GM19467 (cell line): ENCODE measurements at regions not wholly inside any gene's neighbourhood (a gene's known extent, or its start where the extent isn't known, plus 50 kb on each side); places are given as distances from the start of the nearest gene placed in this dataset.

ENCODE experiments used
- ATAC-seq: cut with Tn5 transposase; IDR thresholded peaks from one replicate; pipeline ENCODE4 v1.9.1; 2021; ENCODE audit warnings: mild to moderate bottlenecking, moderate library complexity; ENCODE audit not compliant: unreplicated experiment

DNA sequence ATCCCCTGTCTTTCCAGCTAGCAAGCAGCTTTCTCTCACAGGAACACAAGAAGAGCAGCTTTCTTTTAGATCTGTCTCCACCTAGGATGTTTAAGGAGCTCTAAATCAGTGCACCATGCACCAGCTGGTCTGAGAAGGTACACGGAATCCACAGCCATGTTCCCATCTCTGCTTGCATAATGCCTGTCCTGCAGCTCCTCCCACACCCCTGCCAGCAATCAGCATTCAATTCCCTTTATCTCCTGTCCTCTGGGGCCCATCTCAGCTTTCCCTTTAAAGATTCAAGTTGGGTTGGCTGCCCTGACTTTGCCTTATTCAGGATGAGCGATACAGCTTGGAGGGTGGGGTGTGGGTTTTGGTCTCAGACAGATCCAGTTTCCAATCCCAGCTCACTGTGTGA is 826.3 kb downstream of the BCL11B start:
- no peak for ATAC-seq

DNA sequence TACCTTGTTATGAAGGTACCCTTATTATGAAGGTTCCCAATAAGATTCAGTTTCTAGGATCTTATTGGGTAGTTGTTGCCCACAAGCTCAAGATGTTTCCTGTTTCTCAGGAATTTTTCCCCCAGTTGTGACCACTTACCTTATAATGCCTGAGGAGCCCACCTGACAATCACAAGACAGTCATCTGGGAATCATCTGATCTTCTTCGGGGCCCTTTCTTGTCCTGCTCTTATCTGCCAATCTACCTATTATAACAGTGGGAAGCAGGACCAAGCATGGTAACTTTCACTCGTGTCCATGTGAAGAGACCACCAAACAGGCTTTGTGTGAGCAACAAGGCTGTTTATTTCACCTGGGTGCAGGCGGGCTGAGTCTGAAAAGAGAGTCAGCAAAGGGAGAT is 825.5 kb downstream of the BCL11B start:
- no peak for ATAC-seq

DNA sequence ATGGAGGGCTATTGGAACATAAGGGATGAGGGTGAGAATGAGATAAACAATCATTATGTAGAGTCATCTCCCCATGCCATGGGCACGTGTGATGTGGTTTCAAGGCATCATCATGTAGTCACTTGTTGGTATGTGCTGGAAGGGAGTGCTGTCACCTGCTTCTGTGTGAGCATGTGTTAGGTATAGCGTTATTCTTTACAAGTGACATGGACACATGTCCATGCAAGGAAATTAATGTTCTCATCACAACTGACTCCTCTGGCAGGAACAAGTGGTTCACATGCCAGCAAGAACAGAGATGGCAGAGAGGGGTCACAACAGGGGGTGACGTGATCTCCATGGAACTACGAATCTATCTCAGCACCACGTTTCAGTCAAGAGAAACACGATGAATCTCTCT is 815.8 kb downstream of the BCL11B start:
- ATAC-seq = no peak

DNA sequence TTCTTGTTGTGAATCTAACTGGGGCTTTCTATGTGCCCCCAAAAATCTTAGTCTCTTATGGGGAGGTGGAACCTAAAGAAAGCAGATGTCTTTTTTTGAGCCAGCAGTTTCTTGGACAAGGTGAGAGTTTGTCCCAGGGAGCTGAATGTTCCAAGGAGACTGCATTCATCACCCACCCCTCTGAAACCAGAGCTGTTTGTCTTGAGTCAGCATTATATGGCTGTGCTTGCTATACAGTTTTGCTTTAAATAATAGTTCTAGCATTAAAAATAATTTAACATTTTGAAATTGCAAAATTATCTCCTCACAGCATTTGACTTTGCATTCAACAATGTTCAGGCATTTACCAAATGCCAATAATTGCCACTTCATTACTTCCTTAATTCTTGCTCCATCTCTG is 813.3 kb downstream of the BCL11B start:
- no peak for ATAC-seq

DNA sequence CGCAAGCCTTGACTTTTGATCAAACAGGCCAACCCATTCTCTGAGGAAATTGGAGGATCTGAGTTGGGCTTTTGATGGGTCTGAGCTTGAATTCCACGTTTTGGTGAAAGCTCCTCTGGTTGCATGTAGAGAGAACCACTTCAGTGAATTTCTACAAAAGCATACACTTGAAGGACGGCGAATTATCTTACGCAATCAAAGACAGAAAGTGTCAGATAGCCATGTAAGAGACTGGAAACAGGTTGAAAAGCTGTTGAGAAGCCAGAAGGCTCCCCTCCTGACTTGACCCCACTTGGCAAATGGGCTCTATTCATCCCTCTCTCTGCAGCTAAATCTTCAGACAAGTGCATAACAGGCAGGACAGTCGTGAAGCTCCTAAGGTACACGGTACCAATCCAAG is 809.1 kb downstream of the BCL11B start:
- no peak for ATAC-seq

DNA sequence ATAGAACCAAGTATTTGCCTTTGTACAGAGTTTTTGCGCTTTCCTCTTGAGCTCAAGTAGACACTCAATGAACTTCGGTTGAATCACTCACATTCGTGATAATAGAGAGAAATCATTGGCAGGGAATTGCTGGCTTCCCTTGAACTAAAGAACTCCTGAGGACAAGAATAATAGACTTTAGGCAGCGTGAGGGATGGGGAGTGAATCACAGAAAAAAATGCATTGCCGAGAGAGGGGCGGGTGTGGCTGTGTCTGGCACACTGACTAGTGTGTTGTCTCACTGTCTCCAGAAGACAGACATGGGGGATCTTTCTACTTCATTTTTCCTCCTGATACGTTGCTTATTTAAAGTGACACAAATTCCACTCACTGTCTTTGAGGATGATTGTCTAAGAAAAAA is 805.2 kb downstream of the BCL11B start:
- ATAC-seq = no peak

DNA sequence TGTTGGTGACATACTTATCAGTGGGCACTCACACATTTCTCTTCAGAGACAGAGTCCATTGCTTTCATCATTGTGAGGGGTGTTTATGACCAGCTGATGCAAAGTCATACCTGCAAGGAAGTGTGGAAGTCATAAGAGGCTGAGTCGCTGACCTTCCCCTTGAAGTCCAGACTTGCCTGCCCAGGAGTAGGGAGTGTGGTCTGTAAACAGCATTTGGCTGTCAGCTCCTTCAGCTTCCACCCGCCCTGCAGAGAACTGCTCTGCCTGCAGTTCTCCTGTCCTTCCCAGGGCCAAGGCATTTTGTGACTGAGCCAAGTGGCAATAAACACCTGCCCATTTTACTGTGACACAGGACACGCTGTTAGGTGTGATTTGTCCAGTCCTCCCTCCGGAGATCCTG is 801.3 kb downstream of the BCL11B start:
- no peak for ATAC-seq

DNA sequence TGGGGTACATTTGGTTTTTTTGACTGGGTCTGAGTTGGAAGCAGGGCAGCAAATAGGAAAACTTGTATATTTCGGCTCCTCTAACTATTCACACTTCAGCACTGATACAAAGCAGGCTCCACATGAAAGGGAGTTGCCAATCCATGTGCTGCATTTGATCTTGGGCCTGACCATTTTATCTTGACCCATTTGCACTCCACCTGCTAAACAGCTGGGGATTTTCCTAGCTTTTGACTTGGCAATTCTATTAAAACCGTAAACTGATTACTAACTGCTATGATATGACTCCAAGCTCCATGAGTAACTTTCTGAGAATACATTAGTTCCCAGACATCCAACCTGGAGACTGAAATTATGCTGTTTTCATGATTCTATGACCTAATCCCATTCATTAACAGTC is 797.1 kb downstream of the BCL11B start:
- no peak for ATAC-seq

DNA sequence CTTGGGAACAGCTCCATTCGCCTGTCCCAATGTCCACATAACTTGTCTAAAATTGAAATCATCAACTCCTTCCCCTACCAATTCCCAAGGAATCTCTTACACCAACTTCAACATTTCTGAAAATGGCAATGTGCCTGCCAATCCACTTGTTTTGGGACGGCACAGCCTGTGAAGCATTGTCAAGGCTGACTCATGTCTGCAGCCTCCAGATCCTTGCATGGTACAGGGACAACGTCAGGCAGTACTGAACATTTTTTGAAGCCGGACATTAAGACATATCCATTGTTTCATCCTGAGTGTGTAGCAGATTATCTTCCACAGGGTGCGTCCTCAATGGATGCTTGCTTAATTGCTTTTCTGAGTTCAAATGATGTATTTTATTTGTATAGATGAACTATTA is 794.1 kb downstream of the BCL11B start:
- ATAC-seq = no peak

DNA sequence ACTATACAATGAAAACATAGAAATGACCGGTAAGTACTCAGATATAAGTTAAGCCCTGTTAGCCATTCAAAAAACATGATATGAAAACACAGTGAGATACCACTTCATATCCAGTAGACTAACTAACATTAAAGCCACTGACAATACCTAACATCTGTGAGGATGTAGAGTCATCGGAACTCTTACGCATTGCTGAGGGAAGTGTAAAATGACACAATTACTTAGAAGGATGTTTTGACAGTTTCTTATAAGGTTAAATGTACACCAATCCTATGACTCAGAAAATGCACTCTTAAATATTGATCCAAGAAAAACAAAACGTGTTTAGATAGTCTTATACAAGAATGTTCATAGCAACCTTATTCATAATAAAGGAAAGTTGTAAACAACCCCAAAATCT is 782.9 kb downstream of the BCL11B start:
- ATAC-seq = no peak

DNA sequence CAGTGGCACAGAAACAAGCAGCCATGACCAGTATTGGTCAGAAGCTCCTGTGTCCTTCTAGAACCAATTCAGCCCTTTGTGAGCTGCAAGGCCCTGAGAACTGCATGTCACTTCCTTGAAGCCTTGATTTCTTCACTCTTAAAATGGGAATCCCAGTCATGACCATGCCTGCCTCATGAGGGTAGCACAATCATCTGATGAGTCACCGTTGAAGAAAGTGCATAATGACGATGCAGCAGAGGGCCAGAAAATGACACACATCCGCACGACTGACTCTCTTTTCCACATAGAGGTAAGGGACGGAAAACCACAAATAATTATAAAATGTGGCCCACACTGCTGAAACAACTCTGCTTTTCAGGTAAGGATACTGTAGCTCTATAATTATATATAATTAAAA is 777.4 kb downstream of the BCL11B start:
- ATAC-seq = no peak

DNA sequence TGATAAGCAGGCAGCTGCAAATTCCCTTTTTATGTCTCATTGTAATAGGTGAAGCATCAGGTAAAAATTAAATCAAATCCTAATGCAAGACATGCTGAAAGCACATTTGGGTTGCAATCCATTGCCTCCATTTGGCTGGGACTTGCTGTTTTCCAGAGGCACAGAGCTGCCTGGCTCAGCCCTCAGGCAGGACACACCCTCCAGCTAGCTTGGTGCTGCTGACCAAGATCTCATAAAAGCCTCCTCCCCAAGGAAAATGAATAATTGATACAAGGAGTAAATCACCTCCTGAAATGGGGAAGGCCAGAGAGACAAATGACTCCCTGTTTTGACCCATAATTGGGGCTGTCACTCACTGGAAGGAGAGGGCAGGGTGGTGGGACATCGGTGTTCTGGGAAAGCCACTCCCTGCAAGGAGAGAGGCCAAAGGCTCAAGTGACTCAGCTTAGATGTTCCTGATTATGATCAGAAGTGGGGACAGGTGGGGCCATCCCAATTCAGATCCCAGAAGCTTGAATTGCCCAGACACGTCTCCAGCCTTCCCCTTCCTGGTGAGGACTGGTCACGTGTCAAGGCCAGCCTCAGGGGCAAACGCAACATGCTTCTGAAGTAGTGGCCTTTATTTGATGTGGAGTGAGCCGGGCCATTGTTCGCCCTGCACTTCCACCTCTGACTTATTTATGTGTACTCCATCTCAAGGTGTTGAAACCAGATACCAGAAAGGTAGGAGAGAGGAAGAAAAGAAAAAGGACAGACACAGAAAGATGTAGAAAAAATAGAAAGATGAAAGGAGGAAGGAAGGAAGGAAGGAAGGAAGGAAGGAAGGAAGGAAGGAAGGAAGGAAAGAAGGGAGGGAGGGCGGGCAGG is 773.7 kb downstream of the BCL11B start:
- no peak for ATAC-seq

DNA sequence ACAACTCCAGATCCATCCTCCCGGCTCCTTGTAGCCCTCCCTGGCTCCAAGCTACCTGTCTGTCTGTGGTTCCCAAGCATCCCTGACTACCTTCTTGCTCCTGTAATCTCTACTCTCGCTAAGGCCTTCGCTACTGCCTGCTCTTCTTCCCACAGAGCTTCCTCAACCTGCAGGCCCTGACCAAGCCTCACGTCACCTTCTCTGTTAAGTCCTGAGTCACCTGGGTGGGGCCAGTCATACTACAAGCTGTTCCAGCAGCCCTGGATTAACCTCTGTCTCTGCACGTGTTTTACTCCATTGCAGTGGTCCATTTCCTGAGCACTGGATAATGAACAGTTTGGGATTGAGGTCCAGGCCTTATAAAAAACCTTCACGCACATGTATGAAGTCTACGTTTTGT is 770.7 kb downstream of the BCL11B start:
- no peak for ATAC-seq

DNA sequence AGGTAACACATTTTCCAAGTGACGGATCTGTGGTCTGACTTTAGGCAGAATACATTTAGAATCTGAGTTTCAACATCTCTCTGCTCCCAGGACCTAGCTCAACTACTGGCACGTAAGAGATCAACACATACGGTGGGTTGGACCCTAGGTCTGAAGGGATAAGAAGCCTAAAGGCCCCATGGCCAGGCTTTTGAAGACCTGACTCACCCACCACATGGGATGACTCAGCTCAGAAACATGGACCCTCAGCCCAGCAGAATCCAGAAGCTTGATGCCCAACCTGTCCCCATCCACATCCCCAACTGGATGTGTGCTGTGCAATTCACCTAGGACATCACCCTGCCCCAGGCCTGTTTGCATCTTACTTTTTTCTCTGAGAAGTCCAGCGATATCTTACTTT is 770.2 kb downstream of the BCL11B start:
- no peak for ATAC-seq

DNA sequence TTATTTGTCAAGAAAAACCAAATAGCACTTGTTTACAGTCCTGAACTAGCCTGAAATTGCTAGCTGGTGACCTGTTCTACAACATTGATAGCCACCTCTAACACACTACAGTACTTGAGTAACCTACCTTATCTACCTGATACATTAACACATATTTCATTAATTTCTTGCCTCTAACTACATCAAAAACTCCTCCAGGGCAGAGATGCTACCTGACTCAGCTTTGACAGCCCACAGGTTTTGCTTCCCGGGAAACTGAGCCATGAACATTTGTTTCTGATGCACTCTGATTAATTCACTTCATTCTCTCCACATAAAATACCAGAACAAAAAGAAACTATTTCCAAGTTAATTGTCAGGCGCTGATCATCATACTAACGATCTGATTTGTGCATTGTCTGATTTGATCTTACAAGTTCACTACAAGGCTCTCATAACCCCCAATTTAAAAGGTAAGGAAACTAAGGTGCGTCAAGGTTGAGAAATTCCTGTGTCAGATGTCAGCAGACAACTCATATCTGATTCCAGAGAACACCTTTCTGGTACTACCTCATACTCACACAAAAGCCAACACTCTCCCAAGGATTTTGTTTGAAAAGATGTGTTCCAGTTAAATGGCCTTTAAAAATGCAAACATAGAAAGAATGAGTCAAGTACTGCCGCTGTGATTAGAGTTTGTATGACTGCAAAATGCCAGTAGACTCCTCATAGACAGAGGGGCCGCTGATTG is 768.7 kb downstream of the BCL11B start:
- ATAC-seq = no peak

DNA sequence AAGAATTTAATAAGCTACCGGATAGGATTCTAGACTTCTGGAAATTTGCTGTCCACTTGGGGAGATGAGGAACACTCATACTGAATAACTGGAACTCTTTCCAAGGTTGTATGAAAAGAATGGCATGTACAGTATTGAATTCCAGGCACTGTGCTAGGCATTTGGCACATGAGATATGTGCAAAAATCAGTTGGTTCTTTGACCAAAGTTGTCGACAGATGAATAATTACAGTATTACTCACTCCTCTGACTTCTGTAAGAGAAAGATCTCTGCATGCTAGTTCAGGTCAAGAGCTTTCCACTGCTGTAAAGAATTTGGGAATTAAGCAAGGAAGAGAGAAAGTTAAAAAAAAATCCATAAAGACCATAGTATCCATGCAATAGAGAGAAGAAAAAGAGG is 764.7 kb downstream of the BCL11B start:
- no peak for ATAC-seq

DNA sequence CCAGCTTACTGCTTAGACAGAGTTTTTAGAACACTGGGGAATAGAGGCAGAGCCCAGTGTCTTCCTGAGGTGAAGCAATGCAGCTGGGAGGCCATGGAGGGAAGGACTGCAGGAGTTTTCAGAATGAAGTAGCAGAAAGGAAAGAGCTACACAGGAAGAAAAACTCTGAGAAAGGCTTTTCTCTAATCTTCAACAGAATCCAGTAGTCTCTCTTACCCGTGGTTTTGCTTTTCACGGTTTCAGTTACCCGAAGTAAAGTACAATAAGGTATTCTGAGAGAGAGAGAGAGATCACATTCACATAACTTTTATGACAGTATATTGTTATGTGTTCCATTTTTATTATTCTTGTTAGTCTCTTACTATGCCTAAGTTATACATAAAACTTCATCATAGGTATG is 761.6 kb downstream of the BCL11B start:
- ATAC-seq = no peak

DNA sequence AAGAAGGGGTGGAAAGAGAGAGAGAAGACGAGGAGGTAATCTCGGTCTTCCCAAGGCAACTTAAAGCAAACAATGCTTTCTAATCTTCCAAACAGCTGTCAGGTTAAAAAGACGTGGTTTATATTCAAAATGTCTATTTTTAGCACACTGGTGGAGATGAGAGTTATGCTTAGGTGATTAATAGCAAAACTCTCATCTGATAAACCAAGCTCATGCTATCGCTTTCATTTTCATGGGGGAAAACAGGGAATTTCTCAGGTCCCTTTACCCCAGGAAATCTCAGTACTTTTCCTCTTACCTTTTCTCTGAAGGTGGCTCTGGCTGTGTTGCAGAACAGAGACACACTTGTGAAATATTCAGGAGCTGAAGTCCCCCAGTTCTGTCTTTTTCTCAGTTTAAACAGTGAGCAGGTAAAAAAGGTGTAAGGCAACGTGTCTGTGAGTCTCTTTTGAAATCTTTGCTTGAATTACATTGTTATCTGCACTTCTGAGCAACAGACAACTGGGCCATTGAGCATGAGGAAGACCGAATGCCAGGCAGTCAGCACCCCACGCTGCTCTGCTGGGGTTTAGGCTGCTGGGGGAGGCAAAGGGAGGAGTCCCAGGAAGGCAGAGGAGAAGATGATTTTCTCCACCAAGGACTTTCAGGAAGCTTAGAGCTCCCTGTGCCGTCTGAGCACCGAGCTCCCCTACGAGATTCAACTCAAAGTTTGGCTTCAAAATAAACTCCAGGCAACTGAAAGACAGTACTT is 759.3 kb downstream of the BCL11B start:
- ATAC-seq = no peak

DNA sequence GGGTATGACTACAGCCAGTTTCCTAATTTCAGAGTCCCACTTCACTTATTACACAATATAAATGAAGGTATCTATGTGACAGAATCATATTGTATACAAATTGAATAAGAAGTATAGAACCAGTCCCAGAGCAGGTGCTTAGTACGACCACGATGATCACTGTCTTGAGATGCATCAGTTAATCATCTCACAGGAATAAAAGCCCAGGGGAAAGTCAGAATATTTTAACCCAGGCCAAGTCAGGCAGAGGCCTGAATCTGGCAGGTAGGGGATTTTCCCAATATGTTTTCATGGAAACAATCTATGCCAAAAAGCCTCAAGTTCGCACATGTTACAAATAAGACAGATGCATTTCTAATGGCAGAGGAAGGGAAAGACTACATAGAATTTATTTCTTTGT is 758.4 kb downstream of the BCL11B start:
- ATAC-seq = no peak

DNA sequence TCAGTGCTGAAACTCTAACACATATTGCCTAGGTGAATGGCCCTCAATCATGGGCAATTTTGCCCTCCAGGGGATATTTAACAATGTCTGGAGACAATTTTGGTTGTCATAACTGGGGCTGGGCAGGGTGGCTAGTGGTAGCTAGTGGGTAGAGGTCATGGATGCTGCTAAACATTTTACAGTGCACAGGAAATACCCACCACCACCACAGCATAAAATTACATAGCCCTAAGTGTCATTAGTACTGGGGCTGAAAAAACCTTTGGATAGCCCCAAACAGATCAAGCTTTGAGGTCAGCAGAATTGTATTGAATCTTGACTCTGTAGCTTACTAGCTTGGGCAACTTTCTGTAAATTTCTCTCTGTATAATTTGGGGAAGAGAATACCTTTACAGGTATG is 758.0 kb downstream of the BCL11B start:
- ATAC-seq = no peak

DNA sequence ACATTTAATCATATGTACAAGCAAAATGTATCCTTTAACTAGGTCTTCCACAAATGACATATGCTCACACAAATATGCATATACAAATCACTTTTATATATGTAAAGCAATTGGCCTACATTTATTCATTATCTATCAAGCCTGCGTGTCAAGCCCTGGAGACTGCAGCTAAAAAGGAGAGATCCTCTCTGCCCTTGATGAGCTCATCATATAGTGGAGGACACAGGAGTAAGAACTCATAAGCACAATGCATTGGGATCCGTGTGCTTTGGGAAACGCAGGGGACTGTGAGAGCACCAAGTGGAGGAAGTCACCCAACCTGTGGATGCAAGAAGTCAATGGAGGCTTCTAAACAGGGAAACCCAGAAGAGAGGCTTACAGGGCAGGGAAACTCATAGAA is 735.7 kb downstream of the BCL11B start:
- ATAC-seq = no peak

DNA sequence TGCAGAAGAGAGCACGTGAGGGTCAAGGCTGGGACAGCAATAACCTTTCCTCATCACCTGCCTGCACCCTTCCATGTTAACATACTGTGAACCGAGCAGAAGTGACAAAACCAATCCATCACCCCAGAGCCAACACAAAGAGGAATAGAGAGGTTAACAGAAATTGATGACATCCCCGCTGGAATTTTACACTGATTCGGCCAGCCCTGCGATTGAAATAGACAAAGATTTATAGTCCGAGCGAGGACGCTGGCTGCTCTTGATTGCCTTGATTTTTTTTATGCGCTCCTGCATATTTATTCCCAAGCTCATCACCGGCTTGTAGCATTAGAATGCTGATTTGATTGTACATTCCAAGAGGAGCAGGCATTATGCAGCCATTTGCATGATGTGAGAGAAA is 729.7 kb downstream of the BCL11B start:
- no peak for ATAC-seq
